Mucosa of gallbladder (tissue), 1 donor: ENCODE measurements at regions not wholly inside any gene's neighbourhood (a gene's known extent, or its start where the extent isn't known, plus 50 kb on each side); places are given as distances from the start of the nearest gene placed in this dataset.

Source experiments
- DNase-seq: peaks from one replicate; pipeline ENCODE4 v3.0.0-alpha.2; 2020; ENCODE audit warnings: low spot score
- donor health status: DM: no; HTN: no; CAD: no.

DNA sequence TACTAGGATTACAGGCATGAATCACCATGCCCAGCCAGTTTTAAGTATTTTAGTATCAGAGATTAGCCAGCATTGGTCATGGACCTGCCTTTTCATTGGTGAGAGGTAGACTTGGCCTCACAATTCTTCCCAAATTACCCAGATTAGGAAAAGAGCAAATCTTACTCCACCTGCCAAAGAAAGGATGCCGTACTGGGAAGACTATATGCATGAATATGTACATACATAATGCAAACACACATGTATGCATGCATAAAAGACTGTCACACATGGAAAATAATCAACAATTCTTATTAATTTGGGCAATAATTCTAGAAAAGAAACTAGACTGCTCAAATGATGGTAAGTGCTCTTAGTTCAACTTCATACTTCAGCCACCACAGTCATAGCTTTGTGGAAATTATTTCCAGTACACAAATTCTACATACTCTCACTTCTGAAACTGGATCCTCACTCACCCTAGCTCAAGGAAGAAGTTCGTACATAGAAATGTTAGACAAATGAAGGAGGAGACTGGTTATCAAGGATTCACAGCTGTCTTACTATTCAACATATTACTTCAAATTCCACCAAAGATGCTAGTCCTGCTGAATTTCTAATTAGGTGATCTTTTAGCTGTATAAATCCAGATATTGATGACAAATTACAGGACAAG, 73.7 kb downstream of the MINAR2 start:
- DNase-seq = no peak

DNA sequence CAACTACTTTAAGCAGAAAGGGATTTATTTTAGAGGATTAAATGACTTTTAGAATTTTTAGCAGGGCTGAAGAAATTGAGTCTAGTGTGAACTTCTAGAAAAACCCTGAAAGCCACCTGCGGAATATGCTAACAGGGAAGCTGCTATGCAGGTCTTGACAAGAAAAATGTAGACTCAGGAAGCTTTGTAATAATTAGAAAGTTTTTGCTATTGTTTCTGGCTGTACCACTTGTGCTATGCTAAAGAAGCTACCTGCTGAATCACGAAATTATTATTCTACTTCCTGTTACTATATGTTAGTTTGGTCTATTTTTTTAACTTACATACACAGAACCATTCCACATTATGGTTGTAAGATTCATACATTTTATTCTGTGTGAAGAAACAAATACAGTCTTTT, 74.0 kb upstream of the CHSY3 start:
- no peak for DNase-seq

DNA sequence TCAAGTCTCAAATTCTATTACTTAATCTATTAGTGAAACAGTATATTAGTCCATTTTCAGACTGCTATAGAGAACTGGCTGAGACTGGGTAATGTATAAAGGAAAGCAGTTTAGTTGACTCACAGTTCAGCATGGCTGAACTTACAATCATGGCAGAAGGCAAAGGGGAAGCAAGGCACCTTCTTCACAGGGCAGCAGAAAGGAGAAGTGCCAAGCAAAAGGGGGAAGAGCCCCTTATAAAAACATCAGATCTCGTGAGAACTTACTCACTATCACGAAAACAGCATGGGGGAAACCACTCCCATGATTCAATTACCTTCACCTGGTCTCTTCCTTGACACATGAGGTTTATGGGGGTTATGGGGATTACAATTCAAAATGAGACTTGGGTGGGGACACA, 67.9 kb upstream of the CHSY3 start:
- DNase-seq = no peak

DNA sequence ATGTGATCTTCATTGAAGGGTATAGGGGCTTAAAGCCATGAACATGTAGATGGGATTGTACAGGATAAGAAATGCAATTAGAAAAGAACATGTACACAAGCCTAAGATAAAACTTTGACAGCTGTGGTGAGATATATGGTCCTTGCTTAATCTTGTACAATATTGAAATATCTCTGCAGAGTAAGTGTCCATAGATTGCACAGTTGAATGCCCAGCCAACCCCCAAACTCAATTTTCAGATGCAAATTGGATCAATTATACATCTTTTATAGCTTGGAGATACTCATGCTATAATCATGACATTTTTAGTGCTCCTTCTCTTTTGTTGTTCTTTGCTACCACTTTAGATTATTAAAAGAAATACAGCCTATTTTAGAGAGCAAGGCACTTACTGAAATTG, 59.5 kb upstream of the CHSY3 start:
- DNase-seq = no peak

DNA sequence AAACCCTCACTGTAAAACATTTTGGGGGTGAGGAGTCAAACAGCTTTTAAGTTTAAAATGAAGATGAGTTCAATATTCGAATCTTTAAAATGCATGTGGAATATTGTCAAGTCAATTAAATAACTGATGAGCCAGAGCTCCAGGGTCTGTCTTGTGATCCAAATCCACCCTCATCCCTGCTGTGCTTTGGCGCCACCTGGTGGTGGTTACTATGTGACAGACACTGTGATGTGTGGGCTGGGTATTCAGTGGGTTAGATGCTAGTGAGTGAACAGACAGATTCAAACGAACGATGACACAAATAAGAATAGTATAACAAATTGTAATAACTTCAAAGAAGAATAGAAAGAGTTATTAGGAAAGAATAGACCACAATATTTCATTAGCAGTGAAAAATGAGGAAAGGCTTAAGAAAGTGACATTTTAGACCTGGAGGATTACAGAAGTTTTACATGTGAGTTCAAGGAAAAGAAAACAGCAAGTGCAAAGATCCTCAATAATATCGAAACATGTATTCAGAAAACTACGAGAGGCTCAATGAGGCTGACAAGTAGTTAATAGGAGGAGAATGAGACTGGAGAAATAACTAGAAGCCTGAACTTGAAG, 51.4 kb upstream of the CHSY3 start:
- peak; percentile 69 for DNase-seq

DNA sequence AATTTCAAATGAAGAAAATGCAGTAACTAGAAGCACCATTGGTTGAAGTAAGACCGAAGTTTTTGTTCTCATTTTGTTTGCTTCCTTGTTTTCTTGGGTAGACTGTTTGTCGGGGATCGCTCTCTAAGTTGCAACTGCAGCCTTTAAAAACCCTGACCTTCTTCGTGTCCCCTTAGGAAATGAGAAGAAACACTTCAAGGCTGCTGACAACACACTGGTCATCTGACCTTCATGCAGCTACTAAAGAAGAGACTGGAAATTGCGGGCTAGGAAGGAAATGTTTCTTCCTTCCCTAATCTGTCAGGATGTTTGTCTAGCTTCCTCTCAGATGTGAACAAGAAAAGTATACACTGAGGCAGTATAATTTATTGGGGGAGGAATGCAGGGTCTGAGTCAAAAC, 50.7 kb upstream of the CHSY3 start:
- DNase-seq = no peak
